Activated naive CD4-positive, alpha-beta T cell treated with anti-CD3 and anti-CD28 coated beads for 36 hours (primary cell): ENCODE measurements at regions not wholly inside any gene's neighbourhood (a gene's known extent, or its start where the extent isn't known, plus 50 kb on each side); places are given as distances from the start of the nearest gene placed in this dataset.

Source experiments
- CTCF ChIA-PET: fragments of 350-600 bp; sonication (Branson Sonifier 250); formaldehyde crosslinking; loops from one replicate; lab custom pipeline; 2021; ENCODE audit warnings: antibody characterized with exemption; lab: Charles Lee
- DNase-seq: peaks from one replicate; pipeline ENCODE4 v3.0.0-alpha.2; 2020
- H3K27ac Mint-ChIP-seq: one replicate; pipeline ENCODE4 v1.8.0; 2021; ENCODE audit warnings: mild to moderate bottlenecking, mixed read lengths
- H3K27me3 Mint-ChIP-seq: one replicate; pipeline ENCODE4 v1.8.0; 2021; ENCODE audit warnings: low read depth, mixed read lengths
- H3K36me3 Mint-ChIP-seq: one replicate; pipeline ENCODE4 v1.8.0; 2021; ENCODE audit warnings: low read depth, mixed read lengths
- H3K4me1 Mint-ChIP-seq: one replicate; pipeline ENCODE4 v1.8.0; 2021; ENCODE audit warnings: low read depth, mixed read lengths
- H3K4me3 Mint-ChIP-seq: one replicate; pipeline ENCODE4 v1.8.0; 2021; ENCODE audit warnings: mild to moderate bottlenecking, moderate library complexity, mixed read lengths
- H3K9me3 Mint-ChIP-seq: one replicate; pipeline ENCODE4 v1.8.0; 2021; ENCODE audit warnings: mixed read lengths
- intact Hi-C: fragments of 100-400 bp; cut with micrococcal nuclease; formaldehyde crosslinking; loops from one replicate; pipeline ENCODE4 v1.15.1; 2023

DNA sequence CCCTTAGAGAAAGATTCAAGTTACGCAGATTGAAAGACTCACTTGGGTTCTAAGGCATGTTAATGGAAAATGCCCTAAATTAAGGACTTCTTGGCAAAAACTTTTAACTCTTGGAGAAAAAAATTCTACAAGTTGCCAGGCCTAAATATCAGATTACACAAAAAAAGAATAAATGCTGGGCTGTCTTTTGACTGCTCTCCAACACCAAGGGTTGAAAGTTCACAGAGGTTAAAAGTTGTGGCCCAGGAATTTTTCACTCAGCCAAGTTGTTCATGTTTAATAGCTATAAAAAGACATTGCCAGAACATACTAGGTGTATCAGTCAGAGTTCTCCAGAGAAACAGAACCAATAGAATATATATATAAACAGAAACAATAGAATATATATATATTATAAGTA is 204.3 kb upstream of the ADRA1D start:
- CTCF ChIA-PET: no interaction called here
- no peaks in the 10 kb centered on the region for H3K4me1 Mint-ChIP-seq
- H3K9me3 Mint-ChIP-seq: no peaks in the 10 kb centered on the region
- intact Hi-C loops: no loop called here
- no peak overlapping the region for H3K27ac Mint-ChIP-seq
- no peaks in the 10 kb centered on the region for H3K27me3 Mint-ChIP-seq
- H3K36me3 Mint-ChIP-seq: no peaks in the 10 kb centered on the region
- DNase-seq: no peak
- no peak overlapping the region for H3K4me3 Mint-ChIP-seq

GRCh38 chr20:4451487-4452081 is 202.5 kb upstream of the ADRA1D start:
- no peak overlapping the region for H3K27ac Mint-ChIP-seq
- H3K4me3 Mint-ChIP-seq: no peak overlapping the region
- H3K36me3 Mint-ChIP-seq: no peaks in the 10 kb centered on the region
- no peak for DNase-seq
- no peaks in the 10 kb centered on the region for H3K4me1 Mint-ChIP-seq
- H3K27me3 Mint-ChIP-seq: no peaks in the 10 kb centered on the region
- no peaks in the 10 kb centered on the region for H3K9me3 Mint-ChIP-seq
- CTCF ChIA-PET: no interaction called here
- intact Hi-C loops: no loop called here

- intact Hi-C loops: no loop called here
- no peaks in the 10 kb centered on the region for H3K36me3 Mint-ChIP-seq
- no peaks in the 10 kb centered on the region for H3K9me3 Mint-ChIP-seq
- no peak overlapping the region for H3K4me3 Mint-ChIP-seq
- H3K4me1 Mint-ChIP-seq: no peaks in the 10 kb centered on the region
- DNase-seq: no peak
- no peaks in the 10 kb centered on the region for H3K27me3 Mint-ChIP-seq
- CTCF ChIA-PET: interaction anchor here (0.5 to 0.6 kb wide), 2 partner anchors 100 to 235 kb away, joined by 3 to 4 read pairs; no protein-coding TSS in a partner anchor
- no peak overlapping the region for H3K27ac Mint-ChIP-seq
These were observed 201.0 kb upstream of the ADRA1D start for GRCh38 chr20:4449957-4450715.

DNA sequence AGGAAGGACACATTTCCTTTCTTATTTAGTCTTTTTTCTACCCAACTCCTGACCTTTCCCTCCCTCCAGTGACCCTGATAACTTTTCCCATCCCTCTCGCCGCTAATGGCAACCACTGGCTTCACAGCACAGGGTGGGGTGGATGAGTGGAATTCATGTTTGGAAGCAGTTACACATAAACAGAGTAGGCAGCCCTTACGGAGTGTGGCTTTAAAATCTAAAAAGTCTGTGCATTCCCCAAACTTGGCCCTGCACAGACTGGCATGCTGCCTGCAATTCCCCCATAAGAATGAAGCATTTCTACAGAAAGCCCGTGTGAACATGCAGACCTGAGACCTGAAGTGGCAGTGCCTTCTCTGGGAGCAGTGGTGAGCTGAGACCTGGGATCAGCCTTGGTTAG is 196.7 kb upstream of the ADRA1D start:
- Mint-ChIP-seq H3K4me3 (no peak overlapping the region), H3K36me3 (no peaks in the 10 kb centered on the region), H3K27ac (no peak overlapping the region), H3K4me1 (no peaks in the 10 kb centered on the region), H3K27me3 (peaks cover 2% of the 10 kb centered on the region), H3K9me3 (no peaks in the 10 kb centered on the region)
- DNase-seq: no peak
- intact Hi-C loops: loop anchor here (2.0 kb wide), 1 partner anchor 37 kb away; no protein-coding TSS in a partner anchor
- CTCF ChIA-PET: no interaction called here

DNA sequence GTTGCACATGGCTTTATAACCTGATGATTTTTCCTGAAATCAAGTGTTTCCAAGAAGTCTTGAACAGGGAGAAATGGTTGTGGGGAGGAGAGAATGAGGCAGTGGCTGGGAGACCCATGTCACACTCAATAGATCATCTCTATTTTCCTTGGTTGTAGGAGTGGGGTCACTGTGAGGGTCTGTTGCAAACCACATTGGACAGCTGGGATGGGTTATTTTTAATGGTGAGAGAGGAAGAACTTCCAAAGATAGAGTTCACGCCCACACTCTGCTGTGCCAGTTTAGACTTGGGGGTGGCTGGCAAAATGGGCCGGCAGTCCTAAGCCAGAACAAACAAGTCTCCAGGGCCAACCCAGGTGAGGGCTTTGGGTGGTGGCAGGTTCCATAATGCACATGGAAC is 196.2 kb upstream of the ADRA1D start:
- no peak for DNase-seq
- Mint-ChIP-seq H3K27ac (no peak overlapping the region), H3K9me3 (no peaks in the 10 kb centered on the region), H3K4me3 (no peak overlapping the region), H3K36me3 (no peaks in the 10 kb centered on the region), H3K4me1 (no peaks in the 10 kb centered on the region), H3K27me3 (peaks cover 2% of the 10 kb centered on the region)
- CTCF ChIA-PET: no interaction called here
- intact Hi-C loops: no loop called here

- Mint-ChIP-seq H3K9me3 (no peaks in the 10 kb centered on the region), H3K4me3 (no peak overlapping the region), H3K27ac (no peak overlapping the region), H3K4me1 (no peaks in the 10 kb centered on the region), H3K27me3 (peaks cover 2% of the 10 kb centered on the region), H3K36me3 (no peaks in the 10 kb centered on the region)
- CTCF ChIA-PET: no interaction called here
- intact Hi-C loops: no loop called here
- DNase-seq: no peak
These were observed 195.3 kb upstream of the ADRA1D start for GRCh38 chr20:4444404-4444803.

DNA sequence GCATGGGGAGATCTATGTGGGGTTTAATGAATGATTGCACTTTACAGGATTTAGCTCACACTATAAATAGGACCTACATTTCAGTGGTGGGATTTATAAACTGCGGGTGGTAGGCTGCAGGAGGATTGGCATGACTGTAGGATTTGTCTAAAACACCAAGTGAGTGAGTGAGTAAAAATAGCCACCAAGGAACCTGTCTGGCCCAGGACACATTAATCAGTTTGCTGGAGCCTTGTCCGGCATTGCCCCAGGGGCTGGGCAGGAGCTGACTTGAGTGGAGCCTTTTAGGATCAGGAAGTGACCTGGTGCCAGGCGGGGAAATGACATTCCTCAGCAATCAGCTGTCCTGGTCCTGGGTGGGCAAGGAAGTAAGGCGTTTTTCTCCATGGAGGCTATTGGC is 193.9 kb upstream of the ADRA1D start:
- peaks cover 2% of the 10 kb centered on the region for H3K27me3 Mint-ChIP-seq
- no peak for DNase-seq
- H3K4me3 Mint-ChIP-seq: no peak overlapping the region
- intact Hi-C loops: no loop called here
- H3K9me3 Mint-ChIP-seq: no peaks in the 10 kb centered on the region
- H3K4me1 Mint-ChIP-seq: no peaks in the 10 kb centered on the region
- H3K27ac Mint-ChIP-seq: no peak overlapping the region
- CTCF ChIA-PET: no interaction called here
- no peaks in the 10 kb centered on the region for H3K36me3 Mint-ChIP-seq

DNA sequence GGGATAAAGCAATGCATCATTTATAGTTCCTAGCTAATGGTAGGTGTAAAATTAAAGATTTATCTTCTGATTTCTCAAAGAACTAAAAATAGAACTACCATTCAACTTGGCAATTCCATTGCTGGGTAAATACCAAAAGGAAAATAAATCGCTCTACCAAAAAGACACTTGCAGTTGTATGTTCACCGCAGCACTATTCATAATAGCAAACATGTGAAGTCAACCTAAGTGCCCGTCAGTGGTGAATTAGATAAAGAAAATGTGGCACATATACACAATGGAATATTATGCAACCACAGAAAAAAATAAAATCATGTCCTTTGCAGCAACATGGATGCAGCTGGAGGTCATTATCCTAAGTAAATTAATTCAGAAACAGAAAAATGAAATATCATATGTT is 192.8 kb upstream of the ADRA1D start:
- CTCF ChIA-PET: no interaction called here
- no peak for DNase-seq
- intact Hi-C loops: no loop called here
- no peaks in the 10 kb centered on the region for H3K9me3 Mint-ChIP-seq
- H3K27me3 Mint-ChIP-seq: peaks cover 2% of the 10 kb centered on the region
- H3K27ac Mint-ChIP-seq: no peak overlapping the region
- H3K36me3 Mint-ChIP-seq: no peaks in the 10 kb centered on the region
- no peaks in the 10 kb centered on the region for H3K4me1 Mint-ChIP-seq
- no peak overlapping the region for H3K4me3 Mint-ChIP-seq

- CTCF ChIA-PET: no interaction called here
- DNase-seq: no peak
- Mint-ChIP-seq H3K27me3 (peaks cover 2% of the 10 kb centered on the region), H3K36me3 (no peaks in the 10 kb centered on the region), H3K4me1 (no peaks in the 10 kb centered on the region), H3K4me3 (no peak overlapping the region), H3K27ac (no peak overlapping the region), H3K9me3 (no peaks in the 10 kb centered on the region)
- intact Hi-C loops: no loop called here
These were observed 192.1 kb upstream of the ADRA1D start for GRCh38 chr20:4441191-4441590.

GRCh38 chr20:4439461-4439860 is 190.4 kb upstream of the ADRA1D start:
- no peaks in the 10 kb centered on the region for H3K9me3 Mint-ChIP-seq

DNA sequence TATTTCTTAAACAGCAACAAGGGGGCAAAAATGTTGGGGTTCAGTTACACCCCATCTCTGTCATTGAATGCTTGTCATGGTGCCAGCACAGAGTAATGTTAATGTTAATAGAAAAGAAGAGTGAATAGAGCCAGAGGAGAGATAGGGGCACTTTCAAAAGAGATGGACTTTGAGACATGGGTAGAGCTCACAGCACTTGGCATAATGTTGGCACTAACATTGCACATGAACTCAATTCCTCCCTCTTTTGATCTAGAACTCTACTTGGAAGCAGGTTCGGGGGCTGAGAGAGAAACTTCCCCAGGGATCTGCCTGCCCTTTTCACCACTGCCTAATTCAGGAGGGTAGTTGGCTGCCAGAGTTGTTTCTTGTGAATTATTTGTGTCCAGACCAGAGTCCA is 188.0 kb upstream of the ADRA1D start:
- H3K4me3 Mint-ChIP-seq: no peak overlapping the region
- intact Hi-C loops: no loop called here
- no peaks in the 10 kb centered on the region for H3K36me3 Mint-ChIP-seq
- CTCF ChIA-PET: no interaction called here
- H3K27ac Mint-ChIP-seq: no peak overlapping the region
- H3K27me3 Mint-ChIP-seq: peaks cover 10% of the 10 kb centered on the region
- no peak for DNase-seq
- H3K4me1 Mint-ChIP-seq: no peaks in the 10 kb centered on the region
- no peaks in the 10 kb centered on the region for H3K9me3 Mint-ChIP-seq

More at GRCh38 chr20:4439461-4439860, 190.4 kb upstream of the ADRA1D start:
- CTCF ChIA-PET: no interaction called here
- Mint-ChIP-seq H3K27me3 (peaks cover 2% of the 10 kb centered on the region), H3K36me3 (no peaks in the 10 kb centered on the region), H3K4me3 (no peak overlapping the region), H3K4me1 (no peaks in the 10 kb centered on the region), H3K27ac (no peak overlapping the region)
- intact Hi-C loops: no loop called here
- no peak for DNase-seq

DNA sequence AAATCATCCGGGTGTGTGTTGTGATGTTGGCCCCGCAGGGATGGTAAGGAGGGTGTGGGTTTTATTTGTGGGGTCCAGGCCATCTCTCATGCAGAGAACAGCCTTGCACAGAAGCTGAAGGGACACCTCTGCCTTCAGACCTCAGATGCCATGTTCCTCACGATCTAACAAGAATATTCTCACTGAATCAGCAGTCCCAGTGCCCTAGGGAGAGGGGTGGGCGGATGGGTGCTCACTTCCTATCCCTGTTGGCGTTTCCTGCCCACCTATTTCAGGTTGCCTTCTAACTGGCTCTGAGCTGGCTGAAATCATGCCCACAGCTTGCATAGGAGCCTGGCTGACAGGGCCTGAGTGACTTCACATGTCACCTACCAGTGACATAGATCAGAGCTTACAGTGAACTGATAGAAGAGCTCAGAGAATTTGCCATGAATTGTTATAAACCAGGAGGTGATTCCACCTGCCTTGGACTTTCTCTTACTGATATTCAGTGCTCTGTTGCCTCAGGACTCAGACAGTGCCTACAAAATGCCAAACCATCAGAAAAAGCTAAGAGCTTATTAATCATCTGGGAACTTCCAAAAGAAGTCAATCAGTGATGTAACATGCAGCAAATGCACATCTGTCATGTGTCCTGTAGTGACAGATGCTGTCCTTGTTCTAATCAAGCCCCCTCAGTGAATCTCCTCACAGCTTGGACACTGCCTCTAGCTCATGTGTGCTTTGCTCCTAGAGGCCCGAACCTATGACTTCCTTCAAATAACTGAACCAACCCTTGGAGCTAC is 186.8 kb upstream of the ADRA1D start:
- no peak overlapping the region for H3K4me3 Mint-ChIP-seq
- H3K27me3 Mint-ChIP-seq: peaks cover 8% of the 10 kb centered on the region
- no peak for DNase-seq
- no peaks in the 10 kb centered on the region for H3K9me3 Mint-ChIP-seq
- no peak overlapping the region for H3K27ac Mint-ChIP-seq
- intact Hi-C loops: no loop called here
- CTCF ChIA-PET: no interaction called here
- H3K36me3 Mint-ChIP-seq: no peaks in the 10 kb centered on the region
- no peaks in the 10 kb centered on the region for H3K4me1 Mint-ChIP-seq
